Stimulated activated CD4-positive, alpha-beta T cell treated with anti-CD3 and anti-CD28 coated beads, Interleukin-4, amount 100 ng/mL, for 1 hour (primary cell): ENCODE measurements at regions not wholly inside any gene's neighbourhood (a gene's known extent, or its start where the extent isn't known, plus 50 kb on each side); places are given as distances from the start of the nearest gene placed in this dataset.
"Not testable (repeated sequence)": the region's sequence is repeated elsewhere in the genome, so short reads cannot be mapped to it uniquely, and the experiment has no call there.

ENCODE experiments used
- DNase-seq: peaks from one replicate; pipeline ENCODE4 v3.0.0-alpha.2; 2020

DNA sequence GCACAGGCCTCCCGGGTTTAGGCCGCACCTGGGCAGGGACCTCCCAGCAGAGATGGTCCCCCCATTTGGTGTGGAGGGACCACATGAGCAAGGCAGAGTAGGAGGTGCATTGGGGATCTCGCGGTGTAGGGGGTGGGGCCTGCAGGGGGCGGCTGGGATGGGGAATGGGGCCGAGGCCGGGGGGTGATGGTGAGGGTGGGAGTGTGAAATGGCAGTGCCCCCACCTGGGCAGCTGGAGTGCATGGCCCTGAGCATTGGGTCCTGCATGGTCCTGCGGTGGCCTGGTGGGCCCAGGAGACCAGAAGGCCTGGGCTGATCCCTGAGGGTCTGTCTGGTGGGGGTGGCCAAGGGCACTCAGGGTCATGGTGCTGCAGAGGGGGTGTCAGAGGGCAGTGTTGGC, 111.8 kb downstream of the KIF26A start:
- DNase-seq: no peak

DNA sequence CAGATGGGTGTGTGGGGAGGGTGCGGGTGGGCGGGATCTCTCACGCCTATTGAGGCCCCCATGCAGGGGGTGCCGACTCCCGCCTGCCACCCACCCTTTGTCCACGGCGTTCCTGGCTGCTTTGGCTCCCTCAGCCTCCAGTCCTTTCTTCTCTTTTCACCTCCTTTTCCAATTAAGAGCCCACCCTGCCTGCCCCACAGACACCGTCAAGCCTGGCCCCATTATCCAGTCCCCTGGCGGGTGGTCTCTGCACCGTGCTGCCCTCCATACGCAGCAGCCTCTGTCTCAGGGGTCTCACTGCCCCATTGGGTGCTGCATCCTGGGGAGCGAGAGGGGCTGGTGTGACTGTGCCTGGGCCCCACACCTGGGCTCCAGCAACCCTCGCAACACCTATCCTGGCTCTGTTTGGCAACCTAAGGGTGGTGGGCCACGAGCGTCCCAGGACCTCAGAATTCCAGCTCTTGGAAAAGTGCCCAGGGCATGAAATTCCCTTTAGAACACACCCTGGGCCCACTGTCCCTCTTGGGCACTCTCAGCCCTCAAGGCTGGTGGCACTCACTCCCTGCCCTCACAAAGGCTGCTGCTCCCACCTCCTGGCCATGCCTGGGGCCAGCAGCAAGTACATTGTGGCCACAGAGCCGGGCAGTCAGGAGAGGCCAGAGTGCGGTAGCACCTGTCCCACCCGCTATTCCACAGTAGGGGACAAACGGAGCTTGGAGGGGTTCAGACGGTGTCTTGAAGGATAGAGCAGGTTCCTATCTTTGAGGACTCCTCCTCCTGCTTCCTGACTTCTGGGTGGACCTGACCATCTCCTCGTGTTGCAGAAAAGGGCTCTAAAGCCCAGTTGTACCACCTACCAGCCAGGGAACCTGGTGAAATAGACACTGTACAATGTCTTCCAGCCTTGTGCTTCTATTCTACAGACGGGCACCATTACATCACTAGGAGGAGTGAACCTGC, 114.1 kb downstream of the KIF26A start:
- DNase-seq: no peak

DNA sequence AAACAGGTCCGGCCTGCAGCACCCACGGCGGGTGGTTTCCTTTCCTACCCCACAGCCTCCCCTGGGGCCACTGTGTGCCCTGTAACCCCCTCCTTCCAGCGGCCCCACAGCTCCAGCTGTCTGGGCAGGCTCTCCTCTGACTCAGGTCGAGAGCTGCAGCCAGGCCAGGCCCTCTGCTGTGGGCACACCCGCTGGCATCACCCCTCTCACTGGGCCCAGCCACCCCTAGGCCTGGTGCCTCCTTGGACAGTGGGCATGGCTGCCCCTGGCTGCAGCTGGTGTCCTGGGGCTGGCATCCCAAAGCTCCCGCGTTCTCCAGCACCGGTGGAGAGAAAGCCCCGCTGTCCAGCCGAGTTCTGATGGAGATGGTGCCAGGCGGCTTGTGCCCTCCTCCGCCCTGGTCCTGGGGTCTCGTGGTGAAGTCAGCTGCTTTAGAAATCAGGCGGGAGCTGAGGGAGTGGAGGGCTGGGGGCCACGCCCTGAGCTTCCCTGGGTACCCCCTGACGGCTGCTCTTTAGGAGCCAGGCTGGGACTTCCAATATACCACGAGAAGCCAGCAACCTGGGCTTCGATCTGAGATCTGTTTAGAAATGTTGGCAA, 114.9 kb downstream of the KIF26A start:
- DNase-seq: no peak

DNA sequence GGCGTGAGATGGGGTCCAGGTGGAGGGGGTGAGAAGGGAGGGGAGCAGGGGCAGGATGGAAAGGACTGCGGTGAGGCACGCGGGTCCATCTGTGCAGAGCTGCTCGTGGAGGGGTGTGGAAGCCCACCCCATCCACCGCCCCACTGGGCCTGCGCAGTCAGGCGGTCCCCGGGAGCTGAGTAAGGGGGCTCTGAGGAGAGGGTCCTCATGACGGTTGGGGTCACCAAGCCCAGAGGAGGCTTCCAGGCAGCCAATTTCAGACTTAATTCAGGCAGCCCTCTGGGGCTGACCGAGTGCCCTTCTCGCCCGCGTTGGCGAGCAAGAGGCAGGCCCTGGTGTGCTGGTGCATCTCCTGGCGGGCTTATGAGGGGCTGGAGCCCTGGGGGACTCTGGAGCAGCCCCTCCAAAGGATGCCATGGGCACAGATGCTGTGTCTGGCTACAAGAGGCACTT, 115.5 kb downstream of the KIF26A start:
- DNase-seq: no peak

DNA sequence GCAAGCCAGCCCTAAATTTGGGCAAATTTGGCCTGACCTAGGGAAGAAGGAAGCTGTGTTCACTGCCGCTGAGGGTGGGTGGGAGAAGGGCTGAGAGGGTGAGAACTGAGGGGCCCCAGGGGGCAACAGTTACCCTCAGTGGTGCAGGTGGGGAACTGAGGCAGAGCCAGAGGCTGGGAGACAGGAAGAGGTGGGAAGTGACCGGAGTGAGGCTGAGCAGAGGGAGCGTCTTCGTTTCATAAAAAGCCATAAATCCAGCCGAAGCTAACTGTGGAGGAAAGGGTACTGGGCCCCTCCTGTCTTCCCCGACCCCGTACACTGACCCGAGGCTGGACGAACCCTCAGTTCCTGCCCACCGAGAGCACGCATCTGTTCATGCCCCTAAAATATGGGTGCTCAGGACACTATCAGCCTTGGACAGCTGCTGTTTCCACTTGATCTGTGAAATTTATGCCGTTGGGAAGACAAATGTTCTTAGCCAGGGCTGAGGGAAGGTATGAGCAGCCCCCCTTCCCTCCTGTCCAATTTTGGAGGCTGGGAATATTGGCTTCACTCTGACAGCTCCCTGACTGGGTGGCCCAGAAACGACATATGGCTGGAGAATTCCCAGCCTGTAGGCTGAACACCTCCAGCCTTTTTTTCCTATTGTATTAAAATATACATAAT, 116.5 kb downstream of the KIF26A start:
- DNase-seq: no peak

DNA sequence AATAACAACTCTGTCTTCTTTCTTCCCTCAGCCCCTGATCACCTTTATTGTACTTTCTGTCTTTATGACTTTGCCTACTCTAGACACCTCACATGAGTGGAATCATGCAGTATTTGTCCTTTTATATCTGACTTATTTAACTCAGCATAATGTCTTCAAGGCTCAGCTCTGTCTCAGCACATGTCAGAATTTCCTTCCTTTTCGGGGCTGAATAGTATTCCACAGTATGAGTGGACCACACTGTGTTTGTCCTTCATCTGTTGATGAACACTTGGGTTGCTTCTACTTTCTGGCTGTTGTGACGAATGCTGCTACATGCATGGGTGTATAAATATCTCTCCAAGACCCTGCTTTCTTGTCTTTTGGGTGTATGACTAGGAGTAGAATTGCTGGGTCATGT, 117.6 kb downstream of the KIF26A start:
- no peak for DNase-seq

DNA sequence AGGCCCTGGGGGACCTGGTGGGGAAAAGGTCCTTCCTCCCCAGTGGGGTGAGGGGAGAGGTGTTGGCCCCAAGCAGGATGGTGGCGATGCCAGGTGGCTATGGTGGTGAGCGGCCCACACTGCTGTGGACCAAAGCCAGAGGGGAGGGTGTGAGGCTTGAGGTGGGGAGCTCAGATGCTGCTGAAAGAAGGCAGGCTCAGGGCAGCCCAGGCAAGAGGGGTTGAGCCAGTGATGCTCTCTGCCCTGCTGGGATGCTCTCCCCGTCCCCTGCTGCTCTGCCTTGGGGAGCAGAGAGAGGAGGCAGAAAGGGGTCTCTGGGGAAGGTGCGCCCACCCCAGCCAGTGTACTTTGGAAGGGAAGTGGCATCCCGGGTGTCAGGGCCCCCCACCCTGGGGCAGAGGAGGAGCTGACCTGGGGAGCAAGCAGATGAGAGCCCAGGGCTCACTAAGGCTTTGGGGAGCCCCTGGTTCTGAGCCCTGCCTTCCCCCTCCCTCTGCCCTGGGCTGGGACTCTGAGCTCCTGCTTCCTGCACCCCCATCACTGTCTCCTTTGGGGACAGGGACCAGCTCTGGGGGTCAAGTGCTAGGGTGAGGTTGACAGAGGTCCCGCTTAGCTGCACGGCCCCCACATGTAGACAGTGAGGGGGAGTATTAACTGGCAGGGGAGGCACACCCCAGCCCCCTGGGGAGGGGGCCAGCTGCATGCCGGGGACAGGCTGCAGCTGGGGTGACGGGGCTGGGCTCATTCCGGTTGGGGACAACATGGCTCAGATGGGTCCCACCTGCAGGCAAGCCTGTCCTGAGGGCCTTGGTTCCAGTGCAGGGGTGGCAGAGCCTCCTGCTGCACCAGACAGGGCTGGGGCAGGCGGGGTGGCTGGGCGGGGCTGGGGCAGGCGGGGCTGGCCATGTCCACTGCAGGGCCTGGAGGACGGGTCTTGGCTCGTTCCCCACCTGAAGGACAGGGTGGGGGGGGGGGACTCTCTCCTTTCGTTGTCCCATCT, 124.4 kb downstream of the KIF26A start:
- no peak for DNase-seq

DNA sequence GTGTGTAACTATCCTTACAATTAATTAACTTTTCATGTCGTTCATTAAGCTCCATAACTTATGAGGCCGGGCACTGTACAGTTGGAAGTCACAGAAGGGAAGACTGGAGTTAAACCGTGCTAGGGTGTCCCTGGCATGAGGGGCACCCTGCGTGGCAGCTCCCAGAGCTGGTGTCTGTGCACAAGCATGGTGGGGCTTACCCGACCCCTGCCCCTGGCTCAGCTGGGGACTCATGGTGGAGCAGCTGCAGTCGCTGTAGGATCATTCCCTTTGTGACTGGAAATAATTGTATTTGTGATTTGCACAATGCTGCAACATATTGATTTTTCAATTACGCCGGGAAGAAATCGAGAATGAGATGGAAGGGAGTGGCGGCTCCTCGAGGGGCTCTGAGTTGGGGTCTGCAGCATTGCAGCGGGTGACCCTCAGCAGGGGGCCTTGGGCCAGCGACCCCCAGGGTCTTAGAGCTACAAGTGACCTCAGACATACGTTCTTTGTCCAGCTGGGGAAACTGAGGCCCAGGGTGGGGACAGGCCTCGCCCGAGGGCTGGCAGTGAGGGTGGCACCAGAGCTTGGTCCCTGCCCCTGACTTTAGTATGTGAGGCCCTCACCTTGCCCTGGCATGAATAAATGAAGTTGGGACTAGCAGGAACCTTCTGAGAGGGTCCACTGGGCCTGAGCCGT, 125.4 kb downstream of the KIF26A start:
- no peak for DNase-seq

DNA sequence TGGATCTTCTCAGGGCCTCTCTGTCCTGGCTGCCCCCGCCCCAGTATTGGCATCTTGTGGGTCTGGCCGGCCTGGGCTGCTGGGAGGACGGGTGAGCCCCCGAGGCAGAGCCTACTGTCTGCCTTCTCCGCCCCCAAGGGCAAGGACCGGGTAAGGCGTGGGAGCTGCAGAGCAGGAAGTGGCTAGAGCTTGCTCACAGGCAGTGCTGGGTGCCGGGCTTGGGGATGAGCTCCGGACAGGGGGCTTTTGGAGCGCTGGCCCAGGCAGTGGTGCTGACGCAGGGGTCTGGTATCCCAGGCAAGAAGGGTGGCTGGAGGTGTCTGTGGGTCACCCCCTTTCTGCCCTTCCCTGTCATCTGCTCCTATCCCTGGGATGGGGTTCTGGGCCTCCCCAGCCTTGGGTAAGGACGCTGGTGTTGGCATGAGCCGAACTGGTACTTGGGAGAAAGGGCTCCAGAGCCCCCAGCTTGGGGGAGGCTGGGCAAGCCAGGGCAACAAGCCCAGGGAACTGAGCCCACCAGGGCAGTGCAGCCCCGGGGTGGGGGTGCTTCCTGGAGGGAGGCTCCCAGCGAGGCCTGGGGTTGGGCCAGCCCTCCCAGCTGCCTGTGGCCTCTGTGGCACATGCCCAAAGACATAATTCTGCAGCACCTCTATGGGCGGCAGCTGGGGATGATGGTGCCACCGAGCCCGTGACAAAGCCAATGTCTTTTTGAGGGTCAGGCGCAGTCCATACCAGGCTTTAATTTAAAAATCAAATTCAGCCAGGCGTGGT, 126.3 kb downstream of the KIF26A start:
- DNase-seq: no peak

DNA sequence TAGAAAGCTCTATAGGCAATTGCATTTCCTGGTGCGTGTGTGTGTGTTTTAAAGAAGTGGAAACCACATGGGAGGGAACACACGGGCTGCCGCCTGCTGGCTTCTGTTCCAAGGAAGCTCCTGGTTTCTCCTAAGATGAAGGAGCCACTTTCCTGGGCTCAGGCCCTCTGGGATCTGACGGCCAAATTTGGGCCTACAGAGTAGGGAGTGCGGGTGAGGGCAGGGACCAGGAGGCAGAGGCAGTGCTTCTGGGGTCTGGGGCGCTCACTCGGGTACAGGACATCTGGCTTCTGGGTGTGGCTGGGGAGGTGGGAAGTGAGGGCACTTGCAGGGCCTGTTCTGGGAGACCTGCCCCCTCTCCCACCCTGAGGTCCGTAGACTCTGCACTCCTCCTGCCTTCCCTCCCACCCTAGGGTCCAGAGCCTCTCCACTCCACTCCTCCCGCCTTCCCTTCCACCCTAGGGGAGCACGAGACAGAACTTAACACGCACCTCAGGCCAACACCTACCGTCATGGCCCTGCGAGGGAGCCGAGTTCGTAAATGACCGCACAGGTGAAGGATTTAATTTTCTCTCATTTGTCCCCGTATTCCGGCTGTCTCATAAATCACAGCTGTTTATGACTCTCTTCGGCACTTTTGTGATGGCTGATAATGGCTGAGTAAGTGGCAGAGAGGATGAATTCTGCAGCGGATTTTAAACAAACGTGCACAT, 127.7 kb downstream of the KIF26A start:
- no peak for DNase-seq

DNA sequence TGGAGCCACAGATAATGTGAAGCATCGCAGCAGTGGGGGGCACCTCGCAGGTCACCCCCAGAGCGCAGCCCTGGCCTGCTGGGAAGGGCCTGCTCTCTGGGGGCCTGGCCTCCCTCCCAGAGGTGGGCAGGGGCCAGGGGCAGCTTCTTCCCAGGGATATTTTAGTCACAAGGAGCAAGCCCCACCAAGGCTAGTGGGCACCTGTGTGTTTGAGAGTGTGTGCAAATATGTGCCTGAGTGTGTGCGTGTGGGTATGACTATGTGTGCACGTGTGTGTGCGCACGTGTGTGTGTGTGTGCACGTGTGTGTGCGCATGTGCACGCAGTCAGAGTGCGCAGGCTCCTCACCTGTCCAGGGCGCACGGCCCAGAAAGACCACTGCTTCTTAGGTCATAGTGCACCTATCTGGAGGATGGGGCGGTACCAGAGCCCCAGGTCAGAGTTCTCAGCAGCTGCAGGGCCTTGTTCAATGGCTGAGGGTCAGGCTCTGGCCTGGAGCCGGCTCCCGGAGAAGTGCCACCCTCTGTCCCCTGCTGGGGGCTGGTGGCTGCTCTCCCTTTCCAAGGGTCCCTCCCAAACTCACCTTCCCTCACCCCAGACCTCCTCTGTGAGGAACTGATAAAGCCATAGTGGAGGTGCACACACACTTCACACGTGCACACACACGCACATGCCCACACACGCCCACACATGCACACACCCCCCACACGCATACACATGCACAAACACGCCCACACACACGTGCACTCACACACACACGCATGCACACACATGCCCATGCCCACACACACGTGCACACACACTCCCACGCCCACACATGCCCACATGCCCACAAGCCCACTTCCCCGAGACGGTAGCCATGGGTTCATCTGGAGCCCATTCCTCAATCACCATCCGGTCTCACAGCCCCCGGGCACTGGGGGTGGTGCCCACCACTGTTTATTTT, 128.5 kb downstream of the KIF26A start:
- DNase-seq: no peak

DNA sequence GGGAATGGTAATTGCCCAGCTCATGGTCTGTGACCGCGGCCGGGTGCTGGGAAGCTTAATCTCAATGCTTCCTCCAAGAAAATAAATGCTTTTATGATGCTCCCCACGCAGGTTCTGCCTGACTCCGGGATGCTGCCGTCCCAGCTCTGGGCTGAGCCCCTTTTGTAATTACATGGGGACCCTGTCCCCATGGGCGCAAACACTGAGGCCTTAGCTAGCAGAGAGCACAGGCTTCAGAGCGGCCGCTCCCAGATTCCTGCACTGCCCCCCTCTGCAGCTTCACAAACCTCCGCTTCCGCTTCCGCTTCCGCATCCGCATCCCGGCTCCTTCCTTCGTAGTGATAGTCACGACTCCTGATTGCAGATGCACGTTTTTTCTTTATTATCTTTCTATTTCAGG, 129.5 kb downstream of the KIF26A start:
- DNase-seq: no peak

DNA sequence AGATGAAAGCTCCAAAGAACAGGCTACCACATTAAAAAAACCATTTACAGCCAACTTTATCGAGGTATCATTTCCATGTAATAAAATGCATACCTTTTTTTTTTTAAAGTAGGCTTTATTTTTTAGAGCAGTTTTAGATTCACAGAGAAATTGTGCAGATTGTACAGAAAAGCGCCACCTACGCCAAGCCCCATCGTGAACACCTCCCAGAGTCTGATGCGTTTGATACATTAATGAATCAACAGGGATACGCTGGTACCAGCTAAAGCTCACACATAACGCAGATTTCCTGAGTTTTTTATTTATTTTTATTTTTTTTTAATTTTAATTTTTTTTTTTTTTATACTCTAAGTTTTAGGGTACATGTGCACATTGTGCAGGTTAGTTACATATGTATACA, 129.9 kb downstream of the KIF26A start:
- DNase-seq: no peak

DNA sequence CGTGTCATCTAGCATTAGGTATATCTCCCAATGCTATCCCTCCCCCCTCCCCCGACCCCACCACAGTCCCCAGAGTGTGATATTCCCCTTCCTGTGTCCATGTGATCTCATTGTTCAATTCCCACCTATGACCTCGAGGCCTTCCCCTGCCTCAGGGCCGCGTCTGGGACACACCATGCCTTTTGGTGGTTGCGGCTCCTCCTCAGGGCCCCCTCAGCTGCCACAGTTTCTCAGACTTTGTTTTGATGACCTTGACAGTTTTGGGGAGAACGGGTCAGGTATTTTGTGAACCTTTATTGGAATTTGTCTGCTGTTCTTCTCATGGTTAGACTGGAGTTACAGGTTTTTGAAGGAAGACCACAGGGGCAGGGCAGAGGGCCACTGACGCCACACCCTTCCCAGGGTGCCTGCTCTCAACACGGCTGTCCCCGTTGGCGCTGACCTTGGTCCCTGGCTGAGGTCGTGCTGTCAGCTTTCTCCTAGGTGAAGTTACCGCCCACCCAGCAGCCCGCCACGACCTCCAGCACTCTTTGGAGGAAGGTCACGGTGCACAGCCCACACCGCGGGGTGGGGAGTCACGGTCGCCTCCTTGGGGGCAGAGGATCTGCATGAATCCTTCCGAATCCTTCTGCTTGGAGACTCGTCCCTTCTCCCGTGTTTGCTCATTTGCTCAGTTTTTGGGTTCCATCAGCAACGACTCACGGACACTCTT, 130.5 kb downstream of the KIF26A start:
- no peak for DNase-seq

DNA sequence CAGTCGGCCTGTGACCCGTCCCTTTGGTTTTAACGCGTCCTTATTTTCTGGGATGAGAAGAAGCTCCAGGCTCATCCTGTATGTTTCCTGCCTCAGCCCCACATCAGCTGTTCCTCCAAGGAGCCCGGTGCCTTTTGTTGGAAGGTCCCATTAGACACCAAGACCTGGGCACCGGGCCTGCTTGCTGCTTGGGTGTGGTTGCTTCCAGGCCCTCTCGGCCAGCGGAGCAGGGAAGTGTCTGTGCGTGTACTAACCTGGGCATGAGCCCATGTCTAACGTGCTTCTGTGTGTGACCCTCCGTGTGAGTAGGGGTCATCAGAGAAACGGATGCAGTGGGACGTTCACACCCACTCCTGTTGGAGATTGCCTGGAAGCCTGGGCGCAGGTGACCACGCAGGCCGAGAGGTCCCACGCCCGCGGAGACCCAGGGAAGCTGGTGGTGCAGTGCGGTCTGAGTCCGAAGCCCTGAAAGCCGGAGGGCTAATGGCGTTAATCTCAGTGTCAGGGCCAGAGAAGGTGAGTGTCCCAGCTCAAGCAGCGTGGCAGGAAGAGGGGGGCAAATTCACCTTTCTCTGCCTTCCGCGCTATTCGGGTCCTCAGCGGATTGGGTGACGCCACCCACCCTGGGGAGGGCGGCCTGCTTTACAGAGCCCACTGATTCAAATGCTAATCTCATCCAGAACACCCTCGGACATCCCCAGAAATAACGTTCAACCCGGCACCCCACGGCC, 131.3 kb downstream of the KIF26A start:
- not testable (repeated sequence) for DNase-seq

DNA sequence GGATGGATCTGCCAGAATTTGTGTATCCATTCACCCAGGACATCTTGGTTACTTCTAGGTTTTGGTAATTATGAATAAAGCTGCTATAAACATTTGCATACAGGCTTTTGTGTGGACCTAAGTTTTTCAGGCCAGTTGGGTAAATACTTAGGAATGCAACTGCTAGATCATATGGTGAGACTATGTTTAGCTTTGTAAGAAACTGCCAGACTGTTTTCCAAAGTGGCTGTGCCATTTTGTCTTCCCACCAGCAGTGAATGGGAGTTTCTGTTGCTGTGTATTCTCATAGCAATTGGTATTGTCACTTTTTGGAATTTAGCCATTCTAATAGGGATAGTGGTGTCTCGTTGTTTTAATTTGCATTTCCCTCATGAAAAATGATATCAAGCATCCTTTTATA, 133.0 kb downstream of the KIF26A start:
- no peak for DNase-seq

DNA sequence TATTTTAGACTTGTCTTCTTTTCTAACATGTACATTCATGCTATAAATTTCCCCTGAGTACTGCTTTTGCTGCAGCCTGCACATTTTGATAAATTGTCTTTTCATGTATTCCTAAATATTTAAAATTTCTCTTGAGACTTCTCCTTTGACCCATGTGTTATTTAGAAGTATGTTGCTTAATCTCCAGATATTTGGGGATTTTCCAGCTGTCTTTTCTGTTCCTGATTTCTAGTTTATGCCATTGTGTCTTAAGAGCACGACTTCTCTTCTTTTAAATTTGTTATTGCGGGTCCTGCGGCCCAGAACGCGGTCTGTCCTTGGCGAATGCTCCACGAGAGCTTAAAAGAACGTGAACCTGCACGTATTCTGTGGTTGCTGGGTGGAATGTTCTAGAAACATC, 136.4 kb downstream of the KIF26A start:
- DNase-seq: no peak
